HFFc6 (cell line): ENCODE measurements at regions not wholly inside any gene's neighbourhood (a gene's known extent, or its start where the extent isn't known, plus 50 kb on each side); places are given as distances from the start of the nearest gene placed in this dataset.
"Not testable (repeated sequence)": the region's sequence is repeated elsewhere in the genome, so short reads cannot be mapped to it uniquely, and the experiment has no call there.

ENCODE experiments used
- DNase-seq: peaks from one replicate; pipeline ENCODE4 v3.0.0-alpha.2; 2018
- H3K27ac Mint-ChIP-seq: 2 replicates; pipeline ENCODE4 v1.8.0; 2020; ENCODE audit warnings: mild to moderate bottlenecking, mixed read lengths
- H3K27me3 Mint-ChIP-seq: 2 replicates; pipeline ENCODE4 v1.8.0; 2021; ENCODE audit warnings: mild to moderate bottlenecking, moderate library complexity, mixed read lengths; ENCODE audit not compliant: insufficient read depth
- H3K36me3 Mint-ChIP-seq: 2 replicates; pipeline ENCODE4 v1.8.0; 2021; ENCODE audit warnings: low read depth, mixed read lengths
- H3K4me1 Mint-ChIP-seq: 2 replicates; pipeline ENCODE4 v1.8.0; 2020; ENCODE audit warnings: low read depth, mixed read lengths
- H3K4me3 Mint-ChIP-seq: 2 replicates; pipeline ENCODE4 v1.8.0; 2020; ENCODE audit warnings: mild to moderate bottlenecking, moderate library complexity, mixed read lengths
- H3K9me3 Mint-ChIP-seq: 2 replicates; pipeline ENCODE4 v1.8.0; 2020; ENCODE audit warnings: mild to moderate bottlenecking, mixed read lengths
- CTCF ChIP-seq: fragments of 200-600 bp; sonication (generic); IDR thresholded peaks from 2 replicates; pipeline ENCODE4 v1.5.0; 2021; ENCODE audit warnings: antibody characterized with exemption, mild to moderate bottlenecking

- not testable (repeated sequence) for H3K4me3 Mint-ChIP-seq, H3K27ac Mint-ChIP-seq, H3K9me3 Mint-ChIP-seq, H3K27me3 Mint-ChIP-seq, DNase-seq, H3K36me3 Mint-ChIP-seq, H3K4me1 Mint-ChIP-seq
Observed at GRCh38 chr11:89658767-89659166, 51.3 kb upstream of the TRIM77 start.

GRCh38 chr11:89659414-89659813 lies 50.7 kb upstream of the TRIM77 start:
- not testable (repeated sequence) for DNase-seq, H3K27ac Mint-ChIP-seq, H3K27me3 Mint-ChIP-seq, H3K36me3 Mint-ChIP-seq, H3K9me3 Mint-ChIP-seq, H3K4me3 Mint-ChIP-seq, H3K4me1 Mint-ChIP-seq

- H3K27ac Mint-ChIP-seq: no peak overlapping the region
- H3K36me3 Mint-ChIP-seq: no peaks in the 10 kb centered on the region
- H3K4me1 Mint-ChIP-seq: no peaks in the 10 kb centered on the region
- no peaks in the 10 kb centered on the region for H3K9me3 Mint-ChIP-seq
- TF ChIP-seq CTCF: no peak
- no peak for DNase-seq
- H3K4me3 Mint-ChIP-seq: no peak overlapping the region
- no peaks in the 10 kb centered on the region; the same call in 1 of the 2 replicates for H3K27me3 Mint-ChIP-seq
Observed at GRCh38 chr11:89660234-89660633, 49.9 kb upstream of the TRIM77 start.
